ENCODE measurements at regions not wholly inside any gene's neighbourhood (a gene's known extent, or its start where the extent isn't known, plus 50 kb on each side); places are given as distances from the start of the nearest gene placed in this dataset.

DNA sequence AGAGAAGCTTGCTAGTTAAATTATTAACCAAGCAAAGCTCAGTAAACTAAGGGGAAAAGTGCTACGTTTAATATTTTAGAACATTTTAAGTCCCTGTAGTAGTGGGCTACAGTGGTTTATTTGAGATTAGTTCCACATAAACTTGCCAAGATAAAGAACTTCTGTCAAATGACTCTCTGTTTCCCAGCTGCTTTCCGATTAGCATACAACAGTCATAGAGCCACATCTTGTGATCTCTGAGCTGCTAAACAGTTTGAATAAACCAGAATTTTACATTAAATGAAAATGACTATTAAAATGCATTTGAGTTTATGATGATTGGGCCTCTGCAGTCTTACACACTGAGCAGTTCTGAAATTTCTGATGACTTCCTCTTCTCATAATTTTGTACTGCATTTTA, 568.5 kb downstream of the IQCM start (continued):
- TF ChIP-seq USF2 (IDR thresholded peaks at IDR 0.05; ENCODE audit: borderline replicate concordance, low read depth, low read length) (no peak), WRNIP1 (IDR thresholded peaks at IDR 0.05; ENCODE audit: borderline replicate concordance, low read depth, low read length) (no peak), NFYA (IDR thresholded peaks at IDR 0.05; ENCODE audit: borderline replicate concordance, low read depth, low read length) (no peak), CEBPB (IDR thresholded peaks at IDR 0.05; ENCODE audit: borderline replicate concordance in 1 of 2, low read depth in 2 of 2, low read length in 2 of 2) (no peak), HCFC1 (IDR thresholded peaks at IDR 0.05; ENCODE audit: low read length) (no peak), MTA3 (IDR thresholded peaks at IDR 0.05; ENCODE audit: borderline replicate concordance, low read length) (no peak), LARP7 (IDR thresholded peaks at IDR 0.05) (no peak), ZNF274 (IDR thresholded peaks at IDR 0.05; ENCODE audit: insufficient read depth, insufficient read length) (no peak), POU2F2 (IDR thresholded peaks at IDR 0.05; ENCODE audit: borderline replicate concordance, low read depth, low read length) (no peak), HDGF (IDR thresholded peaks at IDR 0.05) (no peak)

DNA sequence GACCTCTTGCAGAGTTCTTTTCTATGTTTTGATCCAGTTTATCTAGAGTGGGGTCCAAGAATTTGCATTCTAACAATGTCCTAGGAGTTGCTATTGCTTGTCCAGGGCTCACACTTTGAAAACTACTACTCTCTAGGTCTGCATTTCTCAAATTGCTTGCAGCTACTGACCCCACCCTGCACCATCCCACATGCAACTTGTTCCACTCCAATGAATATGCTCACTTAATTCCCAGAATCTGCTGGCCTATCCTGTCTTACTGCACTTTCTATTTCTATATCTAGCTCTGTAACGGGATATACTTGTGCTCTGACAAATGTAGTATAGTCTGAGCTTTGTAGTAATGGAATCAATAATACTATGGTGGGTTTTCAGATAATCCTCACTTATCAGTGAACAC, 570.3 kb downstream of the IQCM start:
- ChIA-PET POLR2A (no interaction called here), RAD21 (ENCODE audit: unreplicated experiment) (no interaction called here), CTCF (interaction anchor here (1.9 kb wide), 1 partner anchor 14 kb away, joined by 6 read pairs; no protein-coding TSS in a partner anchor), SMC1A (ENCODE audit: uncharacterized antibody, unreplicated experiment) (no interaction called here)
- H3K4me1 ChIP-seq (ENCODE audit: control insufficient read depth, insufficient read depth, low read length) = no peaks in the 10 kb centered on the region
- no peaks in the 10 kb centered on the region for H4K20me1 ChIP-seq (ENCODE audit: control insufficient read depth, insufficient read depth)
- H3K79me2 ChIP-seq (ENCODE audit: control insufficient read depth, insufficient read depth, low read length) = no peaks in the 10 kb centered on the region
- TF ChIP-seq ELK1 (IDR thresholded peaks at IDR 0.05; ENCODE audit: low read depth, low read length) (no peak), SRF (IDR thresholded peaks at IDR 0.05; ENCODE audit: low read depth in 2 of 2, low read length in 2 of 2) (no peak)
- TF ChIP-seq, protein P1, sequence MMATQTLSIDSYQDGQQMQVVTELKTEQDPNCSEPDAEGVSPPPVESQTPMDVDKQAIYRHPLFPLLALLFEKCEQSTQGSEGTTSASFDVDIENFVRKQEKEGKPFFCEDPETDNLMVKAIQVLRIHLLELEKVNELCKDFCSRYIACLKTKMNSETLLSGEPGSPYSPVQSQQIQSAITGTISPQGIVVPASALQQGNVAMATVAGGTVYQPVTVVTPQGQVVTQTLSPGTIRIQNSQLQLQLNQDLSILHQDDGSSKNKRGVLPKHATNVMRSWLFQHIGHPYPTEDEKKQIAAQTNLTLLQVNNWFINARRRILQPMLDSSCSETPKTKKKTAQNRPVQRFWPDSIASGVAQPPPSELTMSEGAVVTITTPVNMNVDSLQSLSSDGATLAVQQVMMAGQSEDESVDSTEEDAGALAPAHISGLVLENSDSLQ (IDR thresholded peaks at IDR 0.05) = no peak
- in situ Hi-C loops (cut with MboI) = no loop called here
- H3K4me3 ChIP-seq = no peak overlapping the region
- intact Hi-C loops (cut with micrococcal nuclease; ENCODE audit: unreplicated experiment) = no loop called here
- H3K4me2 ChIP-seq (ENCODE audit: control insufficient read depth, insufficient read depth) = no peak overlapping the region
- no TSS peak for BruUV-seq (replicated peaks)
- H3K9me3 ChIP-seq (replicated peaks; ENCODE audit: control insufficient read depth, insufficient read depth, low read length) = no peaks in the 10 kb centered on the region
- no peak overlapping the region for H3K27ac ChIP-seq (ENCODE audit: control insufficient read depth, insufficient read depth)
- no peak for ATAC-seq
- FAIRE-seq = no peak
- WGBS (ENCODE audit: insufficient coverage, insufficient replicate concordance, low lambda C conversion rate, missing lambda C conversion rate) = 7% methylated on average over 1 of the region's 1 CpG
- H3K36me3 ChIP-seq (ENCODE audit: control insufficient read depth in 2 of 2, insufficient read depth in 2 of 2, low read length in 1 of 2) = no peaks in the 10 kb centered on the region
- no peak for DNase-seq (ENCODE audit: low read depth, low spot score)
- H3K9ac ChIP-seq (ENCODE audit: control insufficient read depth, insufficient read depth, low read length) = no peak overlapping the region
- H2AFZ ChIP-seq (ENCODE audit: control insufficient read depth, low read depth, low read length) = no peak overlapping the region
- H3K27me3 ChIP-seq (replicated peaks in 1 of 2; ENCODE audit: control insufficient read depth in 2 of 2, insufficient read depth in 2 of 2, low read length in 1 of 2) = no peaks in the 10 kb centered on the region

Data from GM12878 (cell line).